AG09319 (cell line): ENCODE measurements at regions not wholly inside any gene's neighbourhood (a gene's known extent, or its start where the extent isn't known, plus 50 kb on each side); places are given as distances from the start of the nearest gene placed in this dataset.

Experiments used
- DNase-seq: peaks from one replicate; pipeline ENCODE4 v3.0.0-alpha.2; 2010; ENCODE audit warnings: low read depth; ENCODE audit errors: extremely low read depth
- CTCF ChIP-seq: IDR thresholded peaks from 2 replicates; pipeline ENCODE4 v1.5.1; 2011; ENCODE audit warnings: low read depth, mild to moderate bottlenecking, inconsistent platforms, low read length, moderate library complexity

GRCh38 chr2:225895126-225895525 lies 495.6 kb downstream of the NYAP2 start:
- peak; percentile 34 for DNase-seq
- TF ChIP-seq CTCF = no peak

GRCh38 chr2:225894236-225894980 lies 494.9 kb downstream of the NYAP2 start:
- TF ChIP-seq CTCF = no peak
- DNase-seq = peak; percentile 15

- TF ChIP-seq CTCF = no peak
Measured at GRCh38 chr2:225893151-225893550, 493.6 kb downstream of the NYAP2 start.

GRCh38 chr2:225891771-225892170 lies 492.3 kb downstream of the NYAP2 start:
- TF ChIP-seq CTCF = no peak
- no peak for DNase-seq

More at GRCh38 chr2:225893151-225893550, 493.6 kb downstream of the NYAP2 start:
- no peak for DNase-seq

- DNase-seq = no peak
- TF ChIP-seq CTCF = no peak
Measured at GRCh38 chr2:225891013-225891412, 491.5 kb downstream of the NYAP2 start.

GRCh38 chr2:225889452-225889851 lies 489.9 kb downstream of the NYAP2 start:
- TF ChIP-seq CTCF = peak; percentile 70
- peak; percentile 82 for DNase-seq

GRCh38 chr2:225867071-225867470 lies 467.6 kb downstream of the NYAP2 start:
- DNase-seq = no peak
- no peak for TF ChIP-seq CTCF
